HFFc6 (cell line): ENCODE measurements at regions not wholly inside any gene's neighbourhood (a gene's known extent, or its start where the extent isn't known, plus 50 kb on each side); places are given as distances from the start of the nearest gene placed in this dataset.

Experiments
- DNase-seq: peaks from one replicate; pipeline ENCODE4 v3.0.0-alpha.2; 2018
- H3K27ac Mint-ChIP-seq: 2 replicates; pipeline ENCODE4 v1.8.0; 2020; ENCODE audit warnings: mild to moderate bottlenecking, mixed read lengths
- H3K27me3 Mint-ChIP-seq: 2 replicates; pipeline ENCODE4 v1.8.0; 2021; ENCODE audit warnings: mild to moderate bottlenecking, moderate library complexity, mixed read lengths; ENCODE audit not compliant: insufficient read depth
- H3K36me3 Mint-ChIP-seq: 2 replicates; pipeline ENCODE4 v1.8.0; 2021; ENCODE audit warnings: low read depth, mixed read lengths
- H3K4me1 Mint-ChIP-seq: 2 replicates; pipeline ENCODE4 v1.8.0; 2020; ENCODE audit warnings: low read depth, mixed read lengths
- H3K4me3 Mint-ChIP-seq: 2 replicates; pipeline ENCODE4 v1.8.0; 2020; ENCODE audit warnings: mild to moderate bottlenecking, moderate library complexity, mixed read lengths
- H3K9me3 Mint-ChIP-seq: 2 replicates; pipeline ENCODE4 v1.8.0; 2020; ENCODE audit warnings: mild to moderate bottlenecking, mixed read lengths
- CTCF ChIP-seq: fragments of 200-600 bp; sonication (generic); IDR thresholded peaks from 2 replicates; pipeline ENCODE4 v1.5.0; 2021; ENCODE audit warnings: antibody characterized with exemption, mild to moderate bottlenecking

GRCh38 chr9:113805486-113806132 lies 70.5 kb upstream of the ZNF618 start:
- Mint-ChIP-seq H3K27ac (no peak overlapping the region), H3K4me3 (no peak overlapping the region), H3K4me1 (peaks cover 19% of the 10 kb centered on the region), H3K27me3 (peaks cover 19% of the 10 kb centered on the region), H3K36me3 (no peaks in the 10 kb centered on the region), H3K9me3 (no peaks in the 10 kb centered on the region)
- TF ChIP-seq CTCF, result no peak
- DNase-seq, result no peak

DNA sequence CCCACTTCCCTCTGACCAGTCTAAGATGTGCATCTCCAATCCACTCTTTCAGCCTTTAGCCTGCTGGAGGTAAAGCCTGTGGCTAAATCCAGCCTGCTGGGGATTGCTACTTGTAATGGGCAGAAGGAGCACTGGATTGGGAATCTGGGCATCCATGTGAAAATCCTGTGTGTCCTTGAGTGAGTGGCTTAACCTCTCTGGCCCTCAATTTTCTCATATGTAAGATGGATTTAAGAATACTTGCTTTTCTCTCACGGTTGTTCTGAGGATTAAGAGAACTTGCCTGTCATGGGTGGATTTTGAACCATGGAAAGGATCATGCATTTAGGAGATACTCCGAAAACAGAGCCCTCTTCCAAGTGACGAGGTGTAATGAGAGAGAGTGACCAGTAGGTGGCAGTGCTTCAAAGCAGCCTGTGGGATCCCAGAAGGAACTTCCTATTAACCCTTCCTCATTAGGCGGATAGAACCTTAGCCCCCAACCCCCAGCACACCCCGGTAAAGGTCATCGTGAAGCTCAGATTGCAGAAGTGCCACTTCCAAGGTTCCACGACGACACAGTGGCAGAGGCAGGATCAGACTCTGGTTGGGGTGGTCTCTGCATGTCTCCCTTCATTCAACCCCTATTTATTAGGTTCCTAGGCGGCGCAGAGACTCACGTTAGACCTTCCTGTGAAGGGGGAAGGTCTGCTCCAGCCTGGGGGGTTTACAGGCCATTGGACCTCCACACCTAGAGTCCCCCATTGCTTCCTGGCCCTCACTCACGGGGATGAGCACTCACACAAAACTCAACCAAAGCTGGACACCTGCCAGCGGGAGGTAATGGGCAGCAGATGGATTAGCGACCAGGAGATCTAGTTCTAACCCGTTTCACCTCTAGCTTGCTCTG lies 68.7 kb upstream of the ZNF618 start:
- Mint-ChIP-seq H3K27ac (no peak overlapping the region), H3K4me1 (peaks cover 19% of the 10 kb centered on the region), H3K4me3 (no peak overlapping the region), H3K27me3 (peaks cover 12% of the 10 kb centered on the region; the same call in 1 of the 2 replicates), H3K9me3 (no peaks in the 10 kb centered on the region), H3K36me3 (no peaks in the 10 kb centered on the region)
- DNase-seq, result peak; percentile 21
- TF ChIP-seq CTCF, result peak; percentile 95

DNA sequence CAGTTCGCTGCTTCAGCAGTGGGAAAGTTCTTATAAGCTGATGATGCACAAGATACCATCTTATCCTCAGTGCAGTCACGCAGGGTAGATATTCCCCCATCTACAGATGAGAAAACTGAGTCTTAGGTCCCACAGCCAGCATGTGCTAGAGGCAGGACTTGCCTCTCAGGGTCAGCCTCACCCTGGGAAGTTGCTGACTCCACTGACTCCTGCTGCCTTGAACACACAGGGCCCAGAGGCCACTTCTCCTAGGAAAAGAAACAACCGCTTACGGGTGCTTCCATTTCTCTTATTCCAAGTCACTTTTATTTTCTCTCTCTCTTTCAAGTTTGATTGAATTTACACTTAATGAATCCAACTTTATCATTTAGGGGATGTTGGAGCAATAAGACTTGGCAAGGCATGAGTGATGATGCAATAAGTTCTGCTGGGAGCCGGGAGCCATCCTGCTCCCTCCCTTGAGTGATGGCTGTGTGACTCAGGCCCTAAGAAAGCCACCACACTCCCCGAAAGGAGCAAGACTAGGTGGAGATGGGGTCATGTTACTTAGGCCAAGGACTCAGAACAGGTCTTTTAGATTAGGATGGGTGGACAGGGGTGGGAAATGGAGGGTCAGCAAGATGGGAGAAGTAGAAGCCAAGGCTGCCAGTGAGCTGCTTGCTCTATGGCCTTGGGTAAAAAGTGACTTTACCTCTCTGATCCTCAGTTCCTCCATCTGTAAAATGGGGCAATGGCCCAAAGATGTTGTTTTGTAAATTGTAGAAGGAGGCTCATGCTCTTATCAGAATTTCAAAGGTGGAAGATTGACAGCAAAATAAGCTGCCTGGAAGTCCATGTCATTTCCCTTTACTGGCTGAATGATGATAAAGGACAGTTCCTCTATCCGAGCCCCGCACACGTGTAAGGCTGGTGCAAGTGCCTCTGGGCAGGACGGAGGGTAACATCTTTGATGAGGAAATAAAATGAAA lies 67.4 kb upstream of the ZNF618 start:
- peak; percentile 68 for DNase-seq
- H3K36me3 Mint-ChIP-seq, result no peaks in the 10 kb centered on the region
- no peak overlapping the region for H3K27ac Mint-ChIP-seq
- peaks cover 9% of the 10 kb centered on the region; the same call in 1 of the 2 replicates for H3K27me3 Mint-ChIP-seq
- TF ChIP-seq CTCF, result no peak
- H3K9me3 Mint-ChIP-seq, result no peaks in the 10 kb centered on the region
- H3K4me3 Mint-ChIP-seq, result no peak overlapping the region
- peaks cover 19% of the 10 kb centered on the region for H3K4me1 Mint-ChIP-seq

GRCh38 chr9:113817171-113817570 lies 58.9 kb upstream of the ZNF618 start:
- no peaks in the 10 kb centered on the region for H3K9me3 Mint-ChIP-seq
- no peaks in the 10 kb centered on the region for H3K36me3 Mint-ChIP-seq
- no peak overlapping the region for H3K27ac Mint-ChIP-seq
- DNase-seq, result no peak
- H3K4me1 Mint-ChIP-seq, result no peaks in the 10 kb centered on the region
- H3K4me3 Mint-ChIP-seq, result no peak overlapping the region
- TF ChIP-seq CTCF, result no peak
- peaks cover 26% of the 10 kb centered on the region for H3K27me3 Mint-ChIP-seq

- H3K9me3 Mint-ChIP-seq, result no peaks in the 10 kb centered on the region
- DNase-seq, result no peak
- peaks cover 3% of the 10 kb centered on the region for H3K4me1 Mint-ChIP-seq
- H3K27me3 Mint-ChIP-seq, result peaks cover 29% of the 10 kb centered on the region
- no peak overlapping the region for H3K4me3 Mint-ChIP-seq
- no peaks in the 10 kb centered on the region for H3K36me3 Mint-ChIP-seq
- H3K27ac Mint-ChIP-seq, result no peak overlapping the region
- no peak for TF ChIP-seq CTCF
Observed at GRCh38 chr9:113818391-113818790, 57.7 kb upstream of the ZNF618 start.
